T47D (cell line): ENCODE measurements at regions not wholly inside any gene's neighbourhood (a gene's known extent, or its start where the extent isn't known, plus 50 kb on each side); places are given as distances from the start of the nearest gene placed in this dataset.

ENCODE experiments used
- DNase-seq, 2 experiments: peaks; one replicate each; pipeline versions ENCODE4 v3.0.0 to v3.0.0-alpha.2; 2011 to 2012; ENCODE audit warnings: low read depth in 1 of 2, low spot score in 1 of 2
- JUND ChIP-seq: IDR thresholded peaks from 2 replicates; pipeline ENCODE4 v1.6.1; 2012; ENCODE audit warnings: low read depth
- in situ Hi-C: cut with HindIII; loops from 2 replicates; pipeline ENCODE4 v1.10.0; 2016; ENCODE audit warnings: low sequenced_read_pairs, low pct_unique_long_range_greater_than_20kb

DNA sequence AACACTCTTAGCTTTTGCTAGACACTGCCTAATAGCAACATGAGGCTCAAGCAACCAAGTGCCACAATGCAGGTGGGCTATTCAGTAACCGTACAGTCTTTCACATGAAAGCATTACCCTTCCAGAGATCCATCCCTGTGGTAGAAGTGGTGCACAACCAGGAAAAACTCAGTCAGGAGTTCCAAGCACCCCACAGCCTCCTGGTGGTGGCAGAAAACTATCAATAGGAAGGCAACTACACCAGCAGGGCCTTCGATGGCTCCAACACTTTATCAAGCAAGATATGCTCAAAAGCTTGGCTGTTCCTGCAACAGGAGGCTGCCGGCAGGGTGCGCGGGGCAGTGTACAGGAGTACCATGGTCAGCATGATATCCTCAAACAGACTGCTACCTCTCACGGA, 176.1 kb upstream of the DLGAP1 start:
- no peak for TF ChIP-seq JUND
- no peak for DNase-seq
- in situ Hi-C loops = no loop called here

- DNase-seq = no peak
- in situ Hi-C loops = no loop called here
- TF ChIP-seq JUND = no peak
These were observed 150.1 kb upstream of the DLGAP1 start for GRCh38 chr18:4605212-4605611.

DNA sequence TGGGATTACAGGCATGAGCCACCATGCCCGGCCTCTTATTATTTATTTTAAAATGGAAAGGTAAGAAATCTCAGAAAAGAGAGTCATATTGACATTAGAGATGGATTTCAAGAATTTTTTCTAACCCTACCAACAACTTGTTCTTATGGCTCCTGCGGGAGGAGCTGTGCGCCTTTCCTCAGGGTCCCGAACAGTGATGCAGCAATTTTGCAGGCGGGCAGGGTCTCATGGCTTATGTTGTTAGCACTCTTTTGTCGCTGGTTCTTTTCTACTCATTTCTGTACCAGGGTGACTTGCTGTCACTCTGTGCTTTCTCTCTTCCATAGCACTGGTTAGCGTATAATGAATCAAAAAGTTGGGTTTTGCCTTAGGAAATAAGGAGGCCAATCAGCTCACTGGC, 148.8 kb upstream of the DLGAP1 start:
- in situ Hi-C loops = no loop called here
- DNase-seq = no peak
- TF ChIP-seq JUND = no peak

- in situ Hi-C loops = no loop called here
- no peak for DNase-seq
- no peak for TF ChIP-seq JUND
These were observed 144.2 kb upstream of the DLGAP1 start for GRCh38 chr18:4599312-4599711.

DNA sequence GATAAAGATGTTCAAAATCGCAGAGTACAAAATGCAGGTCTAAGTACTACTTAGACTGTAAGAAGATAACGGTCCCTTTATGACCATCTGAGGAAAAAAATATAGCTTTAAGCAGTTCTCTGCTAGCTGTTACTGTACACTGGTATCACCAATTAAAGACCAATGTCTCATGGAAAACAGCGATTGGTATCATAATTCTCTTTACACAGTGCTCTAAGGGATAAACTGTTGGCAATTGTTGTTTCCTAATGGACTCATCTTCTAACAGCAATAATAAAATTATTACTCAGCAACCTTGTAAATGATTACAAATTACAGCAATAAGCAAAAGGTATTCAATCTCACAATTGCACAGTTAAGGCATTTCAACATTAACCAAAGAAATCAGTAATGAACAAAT, 142.2 kb upstream of the DLGAP1 start:
- no peak for TF ChIP-seq JUND
- in situ Hi-C loops = no loop called here
- no peak for DNase-seq

- DNase-seq = no peak
- in situ Hi-C loops = no loop called here
- no peak for TF ChIP-seq JUND
These were observed 138.8 kb upstream of the DLGAP1 start for GRCh38 chr18:4593895-4594294.

DNA sequence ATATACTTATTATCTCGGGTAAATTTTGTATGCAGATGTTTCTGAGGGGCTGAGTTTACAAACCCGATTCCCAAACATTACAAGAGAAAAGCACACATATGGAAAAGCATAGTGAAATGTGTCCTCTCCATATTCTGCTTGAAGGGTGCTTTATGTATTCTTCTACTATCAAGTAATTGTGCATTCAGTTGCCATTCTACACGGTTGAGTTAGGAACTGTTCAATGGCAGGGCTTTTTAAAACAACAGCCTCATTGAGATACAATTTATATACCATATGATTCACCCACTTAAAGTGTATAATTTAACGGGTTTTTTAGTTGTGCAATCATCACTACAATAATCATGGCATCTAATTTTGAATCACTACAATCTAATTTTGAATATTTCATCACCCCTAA, 138.4 kb upstream of the DLGAP1 start:
- no peak for DNase-seq
- no peak for TF ChIP-seq JUND
- in situ Hi-C loops = no loop called here

- in situ Hi-C loops = no loop called here
- DNase-seq = no peak
- TF ChIP-seq JUND = no peak
These were observed 134.1 kb upstream of the DLGAP1 start for GRCh38 chr18:4589056-4589800.

GRCh38 chr18:4587204-4587603, 132.1 kb upstream of the DLGAP1 start:
- no peak for DNase-seq
- no peak for TF ChIP-seq JUND
- in situ Hi-C loops = no loop called here

GRCh38 chr18:4586731-4587130, 131.6 kb upstream of the DLGAP1 start:
- no peak for TF ChIP-seq JUND
- in situ Hi-C loops = no loop called here
- DNase-seq = no peak

- in situ Hi-C loops = no loop called here
- DNase-seq = no peak
- TF ChIP-seq JUND = no peak
These were observed 127.6 kb upstream of the DLGAP1 start for GRCh38 chr18:4582431-4583335.

DNA sequence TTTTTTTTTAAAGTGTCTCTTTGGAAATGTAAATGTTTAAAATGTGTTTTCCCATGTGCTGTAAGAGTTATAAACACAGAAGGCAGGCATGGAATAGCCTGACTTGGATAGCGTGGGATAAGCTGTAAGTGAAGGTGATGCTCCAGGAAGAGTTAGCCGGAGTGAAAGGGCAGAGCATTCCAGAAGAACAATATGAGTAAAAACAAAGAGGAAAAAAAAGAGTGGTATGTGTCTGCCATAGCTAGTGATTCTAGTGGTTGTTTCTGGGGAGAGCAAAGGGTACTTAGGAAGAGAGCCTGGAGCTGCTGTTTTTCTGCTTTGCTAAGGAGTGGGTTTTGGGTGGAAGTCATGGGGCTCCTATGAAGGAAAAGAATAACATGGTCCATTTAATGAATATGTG, 126.9 kb upstream of the DLGAP1 start:
- in situ Hi-C loops = no loop called here
- no peak for TF ChIP-seq JUND
- no peak for DNase-seq

DNA sequence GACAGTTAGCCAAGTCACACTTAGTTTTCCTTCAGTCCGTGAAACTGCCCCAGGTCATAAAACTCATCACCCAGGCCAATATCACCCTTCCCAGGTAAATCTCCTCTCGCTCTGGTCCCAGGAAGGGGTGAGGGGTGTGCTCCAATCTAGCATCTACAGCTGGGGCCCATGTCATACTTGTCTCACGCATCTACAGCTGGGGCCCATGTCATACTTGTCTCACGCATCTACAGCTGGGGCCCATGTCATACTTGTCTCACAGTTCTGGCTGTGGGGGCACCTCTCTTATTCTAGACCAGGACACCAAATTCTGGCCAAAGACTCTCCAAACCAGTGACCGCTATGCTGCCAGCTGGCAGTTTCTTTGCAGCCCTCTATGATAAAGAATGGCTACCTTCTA, 123.3 kb upstream of the DLGAP1 start:
- in situ Hi-C loops = no loop called here
- DNase-seq = no peak
- no peak for TF ChIP-seq JUND
